D721Med (cell line): ENCODE measurements at regions not wholly inside any gene's neighbourhood (a gene's known extent, or its start where the extent isn't known, plus 50 kb on each side); places are given as distances from the start of the nearest gene placed in this dataset.

Experiments used
- DNase-seq: peaks from one replicate; pipeline ENCODE4 v3.0.0; 2011; ENCODE audit warnings: low spot score; ENCODE audit not compliant: insufficient read length
- FAIRE-seq: peaks from 2 replicates; lab custom pipeline; 2011; peaks lifted over from hg19 to GRCh38; lab: Jason Lieb, UNC
- TF ChIP-seq, protein P1 (sequence below): IDR thresholded peaks from 2 replicates; pipeline ENCODE4 v1.5.1; 2012; ENCODE audit warnings: mild to moderate bottlenecking, control low read depth; ENCODE audit not compliant: insufficient read depth; ENCODE audit errors: missing control alignments

DNA sequence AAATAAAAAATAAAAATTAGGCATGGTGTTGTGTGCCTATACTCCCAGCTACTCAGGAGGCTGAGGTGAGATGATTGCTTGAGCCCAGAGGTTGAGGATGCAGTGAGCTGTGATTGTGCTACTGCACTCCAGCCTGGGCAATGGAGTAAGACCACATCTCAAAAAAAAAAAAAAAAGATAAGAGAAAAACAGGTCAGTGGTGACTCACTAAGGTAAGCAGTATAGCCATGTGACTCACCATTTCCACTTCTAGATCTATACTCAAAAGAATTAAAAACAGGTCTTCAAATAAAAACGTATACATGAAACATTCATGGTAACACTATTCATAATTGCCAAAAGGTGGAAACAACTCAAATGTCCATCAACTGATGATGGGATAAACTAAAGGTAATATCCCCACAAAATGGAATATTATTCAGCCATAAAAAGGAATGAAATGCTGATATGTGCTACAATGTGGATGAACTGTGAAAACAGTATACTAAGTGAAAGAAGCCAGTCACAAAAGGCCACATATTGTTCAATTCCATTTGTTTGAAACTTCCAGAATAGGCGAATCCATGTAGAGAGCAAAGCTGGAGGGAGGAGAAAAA is 75.1 kb downstream of the ZNF281 start:
- FAIRE-seq (no peak), DNase-seq (no peak)
- TF ChIP-seq, protein P1, sequence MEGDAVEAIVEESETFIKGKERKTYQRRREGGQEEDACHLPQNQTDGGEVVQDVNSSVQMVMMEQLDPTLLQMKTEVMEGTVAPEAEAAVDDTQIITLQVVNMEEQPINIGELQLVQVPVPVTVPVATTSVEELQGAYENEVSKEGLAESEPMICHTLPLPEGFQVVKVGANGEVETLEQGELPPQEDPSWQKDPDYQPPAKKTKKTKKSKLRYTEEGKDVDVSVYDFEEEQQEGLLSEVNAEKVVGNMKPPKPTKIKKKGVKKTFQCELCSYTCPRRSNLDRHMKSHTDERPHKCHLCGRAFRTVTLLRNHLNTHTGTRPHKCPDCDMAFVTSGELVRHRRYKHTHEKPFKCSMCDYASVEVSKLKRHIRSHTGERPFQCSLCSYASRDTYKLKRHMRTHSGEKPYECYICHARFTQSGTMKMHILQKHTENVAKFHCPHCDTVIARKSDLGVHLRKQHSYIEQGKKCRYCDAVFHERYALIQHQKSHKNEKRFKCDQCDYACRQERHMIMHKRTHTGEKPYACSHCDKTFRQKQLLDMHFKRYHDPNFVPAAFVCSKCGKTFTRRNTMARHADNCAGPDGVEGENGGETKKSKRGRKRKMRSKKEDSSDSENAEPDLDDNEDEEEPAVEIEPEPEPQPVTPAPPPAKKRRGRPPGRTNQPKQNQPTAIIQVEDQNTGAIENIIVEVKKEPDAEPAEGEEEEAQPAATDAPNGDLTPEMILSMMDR = no peak

DNA sequence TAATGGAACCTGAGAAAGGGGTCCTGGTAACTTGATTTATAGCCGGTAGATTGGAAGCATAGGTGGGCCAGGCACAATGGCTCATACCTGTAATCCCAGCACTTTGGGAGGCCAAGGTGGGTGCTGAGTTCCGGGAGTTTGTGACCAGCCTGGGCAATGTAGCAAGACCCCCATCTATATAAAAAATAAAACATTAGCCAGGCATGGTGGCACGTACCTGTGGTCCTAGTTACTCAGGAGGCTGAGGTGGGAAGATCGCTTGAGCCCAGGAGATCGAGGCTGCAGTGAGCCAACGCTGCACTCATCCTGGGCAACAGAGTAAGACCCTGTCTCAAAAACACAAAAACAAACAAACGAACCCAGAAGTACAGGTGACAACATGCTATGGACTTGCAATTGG is 76.5 kb downstream of the ZNF281 start:
- FAIRE-seq = no peak
- TF ChIP-seq, protein P1 = no peak
- DNase-seq = no peak

DNA sequence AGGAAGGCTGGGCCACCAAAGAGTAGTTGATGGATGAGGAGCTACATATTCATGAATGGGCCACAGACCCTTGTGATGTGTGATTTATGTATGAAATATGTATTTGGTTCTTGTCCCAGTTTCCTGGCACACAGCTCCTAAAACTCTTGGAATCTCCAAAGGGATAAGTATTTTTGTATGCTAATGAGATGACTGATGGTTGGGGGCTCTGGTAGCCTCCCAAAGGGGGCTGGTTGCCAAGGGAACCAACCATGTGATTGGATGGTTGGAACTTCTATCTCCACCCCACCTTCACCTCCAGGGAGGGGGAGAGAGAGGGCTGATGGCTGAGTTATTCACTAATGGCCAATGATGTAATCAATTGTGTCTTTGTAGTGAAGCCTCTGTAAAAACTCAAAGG is 77.1 kb downstream of the ZNF281 start:
- no peak for FAIRE-seq
- DNase-seq = no peak
- TF ChIP-seq, protein P1 = no peak

DNA sequence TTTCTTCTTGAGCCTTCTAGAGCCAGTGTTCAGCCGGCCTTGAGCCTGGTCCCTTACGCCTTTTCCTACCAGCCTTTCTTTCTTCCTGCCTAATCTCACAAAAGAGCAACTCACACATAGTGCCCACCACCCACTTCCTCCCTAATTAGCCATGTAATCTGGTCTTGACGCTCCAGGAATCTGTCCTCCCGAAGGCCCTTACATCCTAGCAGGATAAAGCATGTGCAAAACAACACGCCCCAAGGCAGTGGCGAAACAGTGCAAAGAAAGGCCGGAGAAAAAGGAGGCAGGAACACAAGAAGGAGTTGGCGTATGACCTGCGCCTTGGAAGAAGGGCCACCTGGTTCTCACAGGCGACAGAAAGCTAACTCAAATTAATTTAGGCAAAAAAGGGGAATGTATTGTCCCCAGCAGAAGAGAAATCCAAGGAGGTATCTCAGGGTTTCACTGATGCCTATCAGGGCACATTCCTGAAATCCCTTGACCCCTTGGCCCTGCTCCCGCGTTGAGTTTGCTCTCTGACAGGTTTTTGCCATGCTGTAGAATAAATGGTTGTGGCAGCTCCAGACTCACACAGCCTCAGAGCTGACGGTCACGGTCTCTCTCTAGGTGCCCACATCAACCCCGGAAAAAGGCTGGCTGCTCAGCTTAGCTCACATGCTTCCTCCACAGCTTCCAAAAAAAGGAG is 79.0 kb downstream of the ZNF281 start:
- TF ChIP-seq, protein P1 = no peak
- DNase-seq (no peak), FAIRE-seq (no peak)

DNA sequence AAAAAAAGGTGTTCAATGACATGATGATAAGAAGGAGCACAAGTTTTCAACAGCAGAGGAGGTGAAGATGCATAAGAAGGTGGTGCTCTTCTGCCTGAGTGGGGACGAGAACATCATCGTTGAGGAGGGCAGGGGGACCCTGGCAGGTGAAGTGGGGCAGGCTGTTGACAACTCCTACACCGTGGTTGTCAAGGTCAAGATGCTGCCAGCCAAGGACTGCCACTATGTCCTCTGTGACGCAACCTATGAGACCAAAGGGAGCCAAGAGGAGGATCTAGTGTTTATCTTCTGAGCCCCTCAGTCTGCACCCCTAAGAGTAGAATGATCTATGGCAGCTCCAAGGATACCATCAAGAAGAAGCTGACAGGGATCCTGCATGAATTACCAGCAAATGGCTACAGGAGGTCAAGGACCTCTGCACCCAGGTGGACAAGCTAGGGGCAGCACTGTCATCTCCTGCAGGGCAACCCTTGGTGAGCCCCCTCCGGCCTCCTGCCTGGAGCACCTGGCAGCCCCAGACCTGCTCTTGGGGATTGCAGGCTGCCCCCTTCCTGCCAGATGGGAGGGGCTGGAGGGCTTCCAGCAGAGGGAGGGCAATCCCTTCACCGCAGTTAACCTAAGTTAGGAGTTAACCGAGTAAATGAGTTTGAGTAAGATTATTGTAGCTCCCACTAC is 80.5 kb downstream of the ZNF281 start:
- FAIRE-seq (no peak), DNase-seq (no peak)
- TF ChIP-seq, protein P1 = no peak

DNA sequence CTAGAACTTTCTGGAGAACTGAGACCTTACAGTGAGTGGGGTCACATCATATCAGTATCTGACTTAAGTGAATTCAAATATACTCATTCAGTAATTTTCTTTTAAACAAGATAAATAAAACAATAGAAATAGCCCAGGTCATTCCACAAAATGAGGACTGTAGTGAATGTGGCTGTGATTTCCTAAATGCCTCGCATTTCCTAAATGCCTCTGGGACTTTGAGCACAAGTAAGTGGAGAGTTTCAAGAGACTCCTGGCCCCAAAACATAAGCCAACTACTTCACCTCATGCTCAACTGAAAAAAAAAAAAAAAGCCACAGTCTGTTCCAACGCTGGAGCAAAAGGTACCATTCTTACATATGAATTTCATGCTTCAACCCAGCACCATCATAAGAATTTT is 81.5 kb downstream of the ZNF281 start:
- TF ChIP-seq, protein P1 = no peak
- FAIRE-seq = no peak
- no peak for DNase-seq
